ENCODE measurements at regions not wholly inside any gene's neighbourhood (a gene's known extent, or its start where the extent isn't known, plus 50 kb on each side); places are given as distances from the start of the nearest gene placed in this dataset.
A peak's percentile ranks its signal among the peaks of the same experiment; 100 is the strongest.

- peak; percentile 65 for DNase-seq
Observed at GRCh38 chr12:67161322-67161918, 107.7 kb upstream of the CAND1 start.

GRCh38 chr12:67173258-67173657 lies 95.9 kb upstream of the CAND1 start:
- DNase-seq = no peak

GRCh38 chr12:67182551-67182950 lies 86.6 kb upstream of the CAND1 start:
- no peak for DNase-seq

DNA sequence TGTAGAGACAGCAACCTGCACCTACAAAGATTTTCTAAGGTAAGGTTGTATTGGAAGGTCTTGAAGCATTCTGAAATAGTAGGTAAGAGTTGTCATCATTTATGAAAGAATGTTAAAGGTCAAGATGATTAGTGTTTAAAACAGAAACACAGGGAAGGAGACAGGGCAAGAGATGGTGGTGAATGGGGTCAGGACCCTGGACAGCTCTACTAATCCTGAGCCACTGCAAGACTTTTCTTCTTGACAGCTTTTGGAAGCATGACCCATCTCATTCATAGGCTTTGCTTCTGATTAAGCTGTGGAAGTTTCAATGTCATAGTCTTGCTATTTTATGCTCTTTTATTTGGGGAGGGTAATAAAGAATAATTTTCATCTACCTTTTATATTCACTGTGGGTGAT lies 75.5 kb upstream of the CAND1 start:
- DNase-seq = peak; percentile 61

DNA sequence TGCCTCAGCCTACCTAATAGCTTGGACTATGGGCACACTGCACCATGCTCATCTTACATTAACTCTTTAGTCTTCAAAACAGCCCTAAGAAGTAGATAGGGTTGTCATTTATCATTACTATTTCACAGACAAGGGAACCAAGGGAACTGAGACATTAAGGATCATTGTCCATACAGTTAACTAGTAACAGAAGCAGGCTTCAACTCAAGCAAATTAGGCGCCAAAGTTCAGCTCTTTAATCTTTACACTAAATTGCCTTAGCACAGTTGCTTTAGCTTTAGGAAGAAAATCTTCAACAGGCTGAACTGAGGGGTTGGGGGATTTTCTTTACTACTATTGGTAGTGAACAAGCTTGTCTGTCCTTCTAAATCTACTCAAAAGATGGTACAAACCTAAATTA lies 68.8 kb upstream of the CAND1 start:
- no peak for DNase-seq

GRCh38 chr12:67202011-67202677 lies 67.0 kb upstream of the CAND1 start:
- DNase-seq = no peak

GRCh38 chr12:67202678-67203012 lies 66.5 kb upstream of the CAND1 start:
- DNase-seq = no peak

GRCh38 chr12:67208281-67209067 lies 60.7 kb upstream of the CAND1 start:
- no peak for DNase-seq

DNA sequence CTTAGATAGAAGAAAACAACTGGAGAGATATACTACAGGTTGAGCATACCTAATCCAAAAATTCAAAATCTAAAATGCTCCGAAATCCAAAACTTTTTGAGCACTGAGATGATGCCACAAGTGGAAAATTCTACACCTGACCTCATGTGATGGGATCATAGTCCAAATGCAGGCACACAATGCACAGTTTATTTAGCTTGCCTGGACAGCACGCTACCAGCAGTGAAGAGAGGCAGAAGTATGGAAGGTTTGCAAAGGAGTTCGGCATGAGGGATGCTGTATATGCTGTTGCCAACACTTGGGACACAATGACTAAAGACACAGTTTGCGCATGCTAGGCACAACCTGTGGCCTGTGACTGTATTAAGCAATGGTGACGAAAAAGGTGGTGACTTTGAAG lies 58.1 kb upstream of the CAND1 start:
- no peak for DNase-seq

DNA sequence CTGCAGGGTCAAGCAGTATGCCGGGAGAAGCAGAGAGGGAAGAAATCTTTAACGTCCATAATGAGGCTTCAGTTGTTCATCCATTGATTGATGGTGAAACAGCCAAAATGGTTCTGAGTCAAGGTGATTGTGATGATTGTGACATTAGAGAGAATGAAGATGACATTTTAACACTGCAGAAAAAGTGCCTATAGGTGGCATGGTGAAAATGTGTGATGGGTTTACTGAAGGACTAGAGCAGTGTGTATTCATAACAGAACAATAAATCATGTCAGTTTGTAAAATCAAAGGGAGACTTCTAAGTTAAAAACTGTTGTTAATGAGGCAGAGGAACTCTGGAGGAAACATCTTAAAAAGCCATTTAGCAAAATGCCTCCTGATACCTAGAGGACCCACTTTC lies 57.7 kb upstream of the CAND1 start:
- DNase-seq = no peak

- DNase-seq = no peak
Observed at GRCh38 chr12:67217647-67218046, 51.5 kb upstream of the CAND1 start.

All from hematopoietic multipotent progenitor cell treated with erythropoietin and hydrocortisone succinate and interleukin-3 and kit ligand, for 4 days (in vitro differentiated cells).